H1 (cell line): ENCODE measurements at regions not wholly inside any gene's neighbourhood (a gene's known extent, or its start where the extent isn't known, plus 50 kb on each side); places are given as distances from the start of the nearest gene placed in this dataset.

Source experiments
- CTCF ChIA-PET: fragments of 300-600 bp; sonication (Branson Sonifier 250); formaldehyde crosslinking; loops from one replicate; lab custom pipeline; 2021; ENCODE audit not compliant: partially characterized antibody; lab: Charles Lee
- POLR2A ChIA-PET: fragments of 300-600 bp; sonication (Branson Sonifier 250); formaldehyde crosslinking; loops from one replicate; lab custom pipeline; 2021; ENCODE audit warnings: inconsistent platforms; ENCODE audit not compliant: partially characterized antibody; lab: Charles Lee
- DNase-seq, 2 experiments: peaks; one replicate each; pipeline versions ENCODE4 v3.0.0 to v3.0.0-alpha.2; 2010 to 2022; ENCODE audit warnings: low spot score in 2 of 2, low read depth in 1 of 2, mixed read lengths in 1 of 2
- FAIRE-seq: peaks from 2 replicates; lab custom pipeline; 2011; peaks lifted over from hg19 to GRCh38; lab: Jason Lieb, UNC
- H2AFZ ChIP-seq: 2 replicates; pipeline ENCODE4 v1.8.1; 2012; ENCODE audit warnings: low read length, inconsistent platforms
- H2AK5ac ChIP-seq: 2 replicates; pipeline ENCODE4 v1.6.1; 2013; ENCODE audit warnings: low read depth, low read length
- H2BK120ac ChIP-seq: replicated peaks from 2 replicates; pipeline ENCODE3; 2013; ENCODE audit warnings: low read depth, low read length, inconsistent platforms
- H2BK12ac ChIP-seq: 2 replicates; pipeline ENCODE4 v1.6.1; 2013; ENCODE audit warnings: low read depth, low read length
- H2BK15ac ChIP-seq: 2 replicates; pipeline ENCODE4 v1.6.1; 2013; ENCODE audit warnings: low read length
- H2BK20ac ChIP-seq: 2 replicates; pipeline ENCODE4 v1.6.1; 2013; ENCODE audit warnings: low read length
- H2BK5ac ChIP-seq: 2 replicates; pipeline ENCODE4 v1.6.1; 2013; ENCODE audit warnings: low read depth, low read length
- H3K14ac ChIP-seq: 2 replicates; pipeline ENCODE4 v1.6.1; 2013; ENCODE audit warnings: inconsistent platforms; ENCODE audit not compliant: insufficient read length
- H3K18ac ChIP-seq: 2 replicates; pipeline ENCODE4 v1.6.1; 2013; ENCODE audit warnings: low read length; ENCODE audit errors: extremely low read depth
- H3K23ac ChIP-seq: 2 replicates; pipeline ENCODE4 v1.6.1; 2013; ENCODE audit warnings: inconsistent platforms; ENCODE audit not compliant: insufficient read length
- H3K23me2 ChIP-seq: 2 replicates; pipeline ENCODE4 v1.6.1; 2013; ENCODE audit warnings: low read depth, low read length
- H3K27ac ChIP-seq: 2 replicates; pipeline ENCODE4 v1.6.1; 2011; ENCODE audit warnings: low read depth, low read length, inconsistent platforms
- H3K27me3 ChIP-seq, 4 experiments: replicated peaks in 1 of 4; 1 replicate in 1 of 4; 2 replicates in 3 of 4; pipeline versions ENCODE4 v1.6.1 to v1.8.1; 2011 to 2013; ENCODE audit warnings: low read length in 3 of 4, mild to moderate bottlenecking in 3 of 4, inconsistent platforms in 2 of 4, mixed read lengths in 2 of 4, moderate library complexity in 1 of 4; ENCODE audit not compliant: control insufficient read depth in 3 of 4, insufficient read depth in 3 of 4; ENCODE audit errors: extremely low read depth in 1 of 4
- H3K36me3 ChIP-seq, 4 experiments: 2 replicates each; pipeline versions ENCODE4 v1.6.1 to v1.8.1; 2011 to 2013; ENCODE audit warnings: mild to moderate bottlenecking in 4 of 4, low read length in 3 of 4, moderate library complexity in 2 of 4, control low read depth in 1 of 4, inconsistent platforms in 1 of 4; ENCODE audit not compliant: insufficient read depth in 4 of 4, control insufficient read depth in 2 of 4
- H3K4ac ChIP-seq: replicated peaks from 2 replicates; pipeline ENCODE3; 2013; ENCODE audit warnings: low read length, low read depth, mixed read lengths, inconsistent platforms; ENCODE audit not compliant: insufficient read length
- H3K4me1 ChIP-seq, 4 experiments: replicated peaks in 1 of 4; 1 replicate in 1 of 4; 2 replicates in 3 of 4; pipeline versions ENCODE4 v1.6.1 to v1.8.1; 2011 to 2013; ENCODE audit warnings: low read length in 3 of 4, inconsistent platforms in 2 of 4, mixed read lengths in 1 of 4; ENCODE audit not compliant: insufficient read depth in 4 of 4, control insufficient read depth in 3 of 4
- H3K4me2 ChIP-seq, 2 experiments: 2 replicates each; pipeline versions ENCODE4 v1.6.1 to v1.8.1; 2011 to 2013; ENCODE audit warnings: low read depth in 2 of 2, low read length in 2 of 2, control low read depth in 1 of 2, inconsistent platforms in 1 of 2, mild to moderate bottlenecking in 1 of 2; ENCODE audit not compliant: insufficient read depth in 1 of 2
- H3K4me3 ChIP-seq, 4 experiments: fragments of 200-600, 300-600 bp in 1 of 4; sonication (generic), shearing (Covaris generic), sonication (Bioruptor Twin) in 1 of 4; 2 replicates each; pipeline versions ENCODE4 v1.5.1 to v1.8.1; 2011 to 2016; ENCODE audit warnings: low read length in 4 of 4, low read depth in 3 of 4, control low read depth in 2 of 4, inconsistent platforms in 2 of 4, mild to moderate bottlenecking in 2 of 4, mixed read lengths in 1 of 4, moderate library complexity in 1 of 4; ENCODE audit not compliant: insufficient read depth in 2 of 4; ENCODE audit errors: extremely low read depth in 1 of 4
- H3K56ac ChIP-seq: replicated peaks from 2 replicates; pipeline ENCODE3; 2013; ENCODE audit warnings: low read depth, mild to moderate bottlenecking, mixed read lengths, low read length, inconsistent platforms; ENCODE audit not compliant: insufficient read length
- H3K79me1 ChIP-seq: 2 replicates; pipeline ENCODE4 v1.6.1; 2013; ENCODE audit warnings: low read depth, low read length, control low read depth
- H3K79me2 ChIP-seq, 2 experiments: 2 replicates each; pipeline versions ENCODE4 v1.6.1 to v1.8.1; 2012 to 2013; ENCODE audit warnings: low read length in 2 of 2, mild to moderate bottlenecking in 2 of 2, inconsistent platforms in 1 of 2; ENCODE audit not compliant: insufficient read depth in 2 of 2, control insufficient read depth in 1 of 2
- H3K9ac ChIP-seq, 4 experiments: replicated peaks in 1 of 4; 1 replicate in 1 of 4; 2 replicates in 3 of 4; pipeline versions ENCODE4 v1.6.1 to v1.8.1; 2011 to 2013; ENCODE audit warnings: low read depth in 3 of 4, low read length in 3 of 4, control low read depth in 2 of 4, mild to moderate bottlenecking in 2 of 4, moderate library complexity in 2 of 4, inconsistent platforms in 1 of 4; ENCODE audit errors: extremely low read depth in 1 of 4
- H3K9me3 ChIP-seq, 2 experiments: 2 replicates each; pipeline versions ENCODE4 v1.6.1 to v1.8.1; 2012 to 2013; ENCODE audit warnings: mild to moderate bottlenecking in 2 of 2, moderate library complexity in 2 of 2, control low read depth in 1 of 2, inconsistent platforms in 1 of 2, low read depth in 1 of 2, low read length in 1 of 2, mixed read lengths in 1 of 2; ENCODE audit not compliant: insufficient read depth in 2 of 2
- H4K20me1 ChIP-seq, 2 experiments: replicated peaks in 1 of 2; 2 replicates each; pipeline versions ENCODE3 to v1.8.1; 2011 to 2013; ENCODE audit warnings: inconsistent platforms in 2 of 2, low read length in 2 of 2, mild to moderate bottlenecking in 1 of 2; ENCODE audit not compliant: insufficient read depth in 2 of 2, control insufficient read depth in 1 of 2
- H4K5ac ChIP-seq: 2 replicates; pipeline ENCODE4 v1.6.1; 2013; ENCODE audit warnings: low read length, low read depth, mixed read lengths, inconsistent platforms; ENCODE audit not compliant: insufficient read length
- H4K8ac ChIP-seq: 2 replicates; pipeline ENCODE4 v1.8.0; 2013; ENCODE audit warnings: mild to moderate bottlenecking, moderate library complexity, low read length, inconsistent platforms; ENCODE audit not compliant: insufficient read depth; ENCODE audit errors: extremely low read depth
- H4K91ac ChIP-seq: replicated peaks from 2 replicates; pipeline ENCODE3; 2013; ENCODE audit warnings: low read length, mixed read lengths, inconsistent platforms; ENCODE audit not compliant: insufficient read length
- CREB1 ChIP-seq: IDR thresholded peaks from 2 replicates; pipeline ENCODE4 v1.6.1; 2012; ENCODE audit warnings: inconsistent platforms
- POU5F1 ChIP-seq: IDR thresholded peaks from 2 replicates; pipeline ENCODE4 v1.6.1; 2011; ENCODE audit warnings: low read depth, mild to moderate bottlenecking, low read length, moderate library complexity
- TAF1 ChIP-seq: IDR thresholded peaks from 2 replicates; pipeline ENCODE4 v1.6.1; 2011; ENCODE audit warnings: mild to moderate bottlenecking, low read depth, low read length
- TEAD4 ChIP-seq: IDR thresholded peaks from 2 replicates; pipeline ENCODE4 v1.6.1; 2012; ENCODE audit warnings: low read depth, low read length, inconsistent platforms, mixed read lengths
- WGBS, 2 experiments: shearing (Covaris generic) in 1 of 2; methylation state at CpG; one replicate each; pipeline versions ENCODE4 v1.1.6 to v1.1.7; 2013 to 2015; ENCODE audit warnings: low lambda C conversion rate in 2 of 2, mixed read lengths in 2 of 2, inconsistent platforms in 1 of 2, low coverage in 1 of 2, missing lambda C conversion rate in 1 of 2; ENCODE audit not compliant: insufficient replicate concordance in 2 of 2, insufficient coverage in 1 of 2, insufficient read length in 1 of 2; ENCODE audit errors: extremely low coverage in 1 of 2, missing lambda C conversion rate in 1 of 2; 5-methylcytosine and 5-hydroxymethylcytosine counted together

GRCh38 chr6:100172322-100172713, 178.3 kb upstream of the MCHR2 start:
- Histone ChIP-seq H2BK15ac (no peak overlapping the region), H3K79me2 (no peaks in the 10 kb centered on the region), H3K9ac (no peak overlapping the region), H3K4me3 (peak overlapping the region in 1 of 4 experiments; percentile 8; a peak in 1 of 8 replicates), H2AFZ (no peak overlapping the region), H3K23ac (no peak overlapping the region), H4K20me1 (no peaks in the 10 kb centered on the region), H2BK120ac (no peak overlapping the region), H3K4me2 (0 out of 4 replicates have a peak overlapping the region, but pooled peaks of 1 of the 2 experiments have one; percentile 9), H4K5ac (no peak overlapping the region), H3K79me1 (no peaks in the 10 kb centered on the region), H4K91ac (no peak overlapping the region), H3K4me1 (peaks cover 8 to 18% (median 14%) of the 10 kb centered on the region in 4 experiments; a peak in 6 of 7 replicates), H3K4ac (no peak overlapping the region), H3K36me3 (no peaks in the 10 kb centered on the region)
- FAIRE-seq, result no peak
- DNase-seq, result no peak
- no peak for TF ChIP-seq TAF1
- 0 out of 2 replicates have a peak, but pooled peaks have one; percentile 6 for TF ChIP-seq POU5F1
- no peak for TF ChIP-seq CREB1
- peak; percentile 76; the same call in 1 of the 2 replicates for TF ChIP-seq TEAD4
- TF ChIP-seq, all 59 proteins: peak for 2
- Histone ChIP-seq H3K9me3 (no peaks in the 10 kb centered on the region), H3K23me2 (no peaks in the 10 kb centered on the region; the same call in 1 of the 2 replicates), H3K56ac (no peak overlapping the region), H3K14ac (no peak overlapping the region), H3K18ac (no peak overlapping the region), H3K27ac (no peak overlapping the region), H3K27me3 (peaks cover 0 to 6% (median 2%) of the 10 kb centered on the region in 4 experiments; a peak in 4 of 7 replicates), H2BK12ac (no peak overlapping the region), H4K8ac (no peak overlapping the region), H2AK5ac (no peak overlapping the region), H2BK20ac (no peak overlapping the region), H2BK5ac (no peak overlapping the region)
- 67% methylated on average over 3 of the region's 3 CpGs; no CpG with 5 or more reads in 1 of the 2 experiments for WGBS, 2 experiments
- ChIA-PET CTCF (interaction anchor here (0.8 to 2.3 kb wide), 4 partner anchors 8 to 492 kb away, joined by 3 to 8 read pairs (median 4); no protein-coding TSS in a partner anchor), POLR2A (interaction anchor here (0.8 to 2.0 kb wide), 3 partner anchors 9 to 12 kb away, joined by 4 to 5 read pairs (median 4); no protein-coding TSS in a partner anchor)
